ENCODE measurements at regions not wholly inside any gene's neighbourhood (a gene's known extent, or its start where the extent isn't known, plus 50 kb on each side); places are given as distances from the start of the nearest gene placed in this dataset.
"Not testable (repeated sequence)": the region's sequence is repeated elsewhere in the genome, so short reads cannot be mapped to it uniquely, and the experiment has no call there.

DNA sequence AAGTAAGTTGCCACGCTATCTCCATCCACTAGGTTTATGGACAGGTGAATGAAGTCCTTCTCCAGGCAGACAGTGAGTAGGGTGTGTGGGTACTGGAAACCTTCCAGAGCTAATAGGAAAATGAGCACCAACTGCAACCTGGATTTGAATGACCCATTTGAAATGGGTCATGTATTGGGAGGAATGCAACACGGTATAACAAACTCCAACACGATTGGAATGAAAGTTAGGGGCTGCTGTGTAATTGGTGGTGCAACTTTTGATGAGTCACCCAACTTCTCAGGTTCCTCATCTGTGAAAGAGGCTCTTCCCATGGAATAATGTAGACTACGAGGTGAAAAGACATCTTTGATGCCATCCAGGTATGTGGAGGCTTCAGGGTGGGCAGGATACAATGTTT lies 241.4 kb upstream of the PODXL start:
- DNase-seq (ENCODE audit: low read depth in 2 of 2) = no peak

DNA sequence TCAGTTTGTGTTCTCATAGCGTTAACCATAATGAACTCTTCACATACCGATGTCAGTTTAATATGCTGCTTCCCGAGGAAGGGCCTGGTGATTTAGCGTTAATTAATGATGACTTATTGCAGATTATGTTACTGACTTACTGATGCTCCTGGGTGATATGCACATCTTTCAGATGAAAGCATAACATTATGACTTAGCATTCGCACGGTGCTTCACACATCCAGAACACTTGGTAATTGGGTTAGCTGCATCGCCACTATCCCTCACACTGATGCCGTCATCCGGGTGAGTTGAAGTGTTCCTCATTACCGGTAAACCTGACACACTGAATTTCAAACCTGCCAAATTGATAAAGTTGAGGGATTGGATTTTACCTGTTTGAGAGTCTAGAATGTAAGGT lies 239.0 kb upstream of the PODXL start:
- no peak for DNase-seq (ENCODE audit: low read depth in 2 of 2)

DNA sequence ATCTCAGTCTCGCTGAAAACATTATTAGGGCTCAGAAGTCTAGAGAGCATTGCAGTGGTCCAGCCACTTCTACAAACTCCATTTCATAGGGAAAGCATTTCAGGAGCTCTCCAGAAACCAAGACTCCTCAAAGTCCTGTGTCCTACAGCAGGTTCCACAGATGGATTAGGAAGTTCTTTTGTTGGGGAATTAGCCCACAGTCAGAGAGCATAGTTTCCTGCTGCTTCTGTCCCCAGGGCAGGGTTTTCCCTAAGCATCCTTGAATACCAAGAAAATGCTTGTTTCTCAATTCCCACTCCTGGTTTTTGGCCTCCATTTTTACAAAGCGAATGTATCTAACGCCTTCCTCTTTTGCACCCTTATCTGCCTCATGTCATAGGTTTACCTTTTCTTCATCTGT lies 235.9 kb upstream of the PODXL start:
- no peak for DNase-seq (ENCODE audit: low read depth in 2 of 2)

- DNase-seq (ENCODE audit: low read depth in 2 of 2) = no peak
Observed at GRCh38 chr7:131787101-131787500, 230.7 kb upstream of the PODXL start.

DNA sequence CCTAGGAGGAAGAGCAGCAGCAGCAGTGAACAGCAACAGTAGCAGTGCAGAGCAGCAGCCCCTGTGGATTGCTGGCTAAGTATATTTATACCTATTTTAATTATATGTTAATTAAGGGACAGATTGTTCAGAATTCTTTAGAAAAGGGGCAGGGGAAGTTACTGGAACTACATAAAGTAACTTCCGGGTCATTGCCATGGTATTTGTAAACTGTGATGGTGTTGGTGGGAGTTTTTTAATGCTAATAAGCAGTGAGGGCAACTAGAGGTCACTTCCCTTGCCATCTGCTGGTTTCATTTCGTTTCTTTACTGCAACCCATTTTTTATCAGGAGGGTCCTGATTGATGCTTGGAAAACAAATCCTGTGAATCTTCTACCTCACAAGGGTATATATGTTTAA lies 229.8 kb upstream of the PODXL start:
- DNase-seq (ENCODE audit: low read depth in 2 of 2) = no peak

DNA sequence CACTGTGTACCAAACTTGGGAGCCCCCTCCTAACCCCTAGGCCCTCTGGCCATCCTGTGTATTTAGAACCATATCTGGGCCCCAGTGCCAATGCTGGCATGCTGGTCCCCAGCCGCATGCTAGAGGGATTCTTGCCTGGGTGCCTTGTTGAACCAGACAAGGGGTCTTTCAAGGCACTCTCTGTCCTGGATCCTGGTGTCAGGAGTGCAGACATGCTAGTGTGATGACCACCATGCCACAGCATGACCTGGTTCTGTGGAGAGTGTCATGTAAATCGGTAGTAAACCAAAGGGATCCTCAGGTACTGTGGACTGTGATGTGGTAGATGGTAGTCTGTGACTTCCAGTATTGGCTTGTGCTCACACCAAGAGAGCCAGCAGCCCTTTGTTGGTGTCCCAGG lies 222.2 kb upstream of the PODXL start:
- DNase-seq (ENCODE audit: low read depth in 2 of 2) = no peak

- no peak for DNase-seq (ENCODE audit: low read depth in 2 of 2)
Observed at GRCh38 chr7:131774419-131775220, 218.2 kb upstream of the PODXL start.

DNA sequence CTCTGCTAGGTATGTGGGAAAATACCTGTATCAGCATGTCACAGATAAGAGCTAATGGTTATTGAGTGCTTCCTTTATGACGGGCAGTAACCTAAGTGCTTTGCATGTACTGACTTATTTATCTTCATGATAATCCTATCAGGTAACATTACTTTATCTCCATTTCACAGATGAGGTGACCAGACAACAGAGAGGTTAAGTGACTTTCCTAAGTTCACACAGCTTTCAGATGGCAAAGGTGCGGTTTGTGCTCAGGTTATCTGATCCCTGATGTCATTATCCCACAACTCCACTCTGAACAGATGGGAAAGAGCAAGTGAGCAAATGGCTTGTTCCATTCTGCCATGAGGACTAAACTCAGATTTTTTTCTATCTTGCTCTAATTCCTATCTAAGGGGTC lies 217.0 kb upstream of the PODXL start:
- no peak for DNase-seq (ENCODE audit: low read depth in 2 of 2)

GRCh38 chr7:131769241-131769640 lies 212.8 kb upstream of the PODXL start:
- DNase-seq (ENCODE audit: low read depth in 2 of 2) = no peak

DNA sequence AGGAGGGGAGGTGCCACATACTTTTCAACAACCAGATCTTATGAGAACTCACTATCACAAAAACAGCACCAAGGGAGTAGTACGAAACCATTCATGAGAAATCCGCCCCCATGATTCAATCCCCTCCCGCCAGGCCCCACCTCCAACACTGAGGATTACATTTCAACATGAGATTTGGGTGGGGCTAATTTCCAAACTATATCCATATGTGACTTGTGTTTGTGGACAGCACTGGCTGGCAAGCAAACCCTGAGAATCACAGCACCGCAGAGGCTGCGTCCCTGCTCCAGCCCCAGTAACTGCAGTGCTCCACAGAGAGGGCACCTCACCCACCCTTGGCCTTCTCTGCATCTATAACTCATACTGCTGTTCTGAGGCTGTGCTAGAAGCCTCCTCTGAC lies 211.2 kb upstream of the PODXL start:
- DNase-seq (ENCODE audit: low read depth in 2 of 2) = no peak

- no peak for DNase-seq (ENCODE audit: low read depth in 2 of 2)
Observed at GRCh38 chr7:131765575-131765974, 209.1 kb upstream of the PODXL start.

- DNase-seq (ENCODE audit: low read depth in 2 of 2) = no peak
Observed at GRCh38 chr7:131764143-131764775, 207.8 kb upstream of the PODXL start.

GRCh38 chr7:131762753-131763152 lies 206.3 kb upstream of the PODXL start:
- DNase-seq (ENCODE audit: low read depth in 2 of 2) = no peak

- DNase-seq (ENCODE audit: low read depth in 2 of 2) = not testable (repeated sequence)
Observed at GRCh38 chr7:131755801-131756200, 199.4 kb upstream of the PODXL start.

DNA sequence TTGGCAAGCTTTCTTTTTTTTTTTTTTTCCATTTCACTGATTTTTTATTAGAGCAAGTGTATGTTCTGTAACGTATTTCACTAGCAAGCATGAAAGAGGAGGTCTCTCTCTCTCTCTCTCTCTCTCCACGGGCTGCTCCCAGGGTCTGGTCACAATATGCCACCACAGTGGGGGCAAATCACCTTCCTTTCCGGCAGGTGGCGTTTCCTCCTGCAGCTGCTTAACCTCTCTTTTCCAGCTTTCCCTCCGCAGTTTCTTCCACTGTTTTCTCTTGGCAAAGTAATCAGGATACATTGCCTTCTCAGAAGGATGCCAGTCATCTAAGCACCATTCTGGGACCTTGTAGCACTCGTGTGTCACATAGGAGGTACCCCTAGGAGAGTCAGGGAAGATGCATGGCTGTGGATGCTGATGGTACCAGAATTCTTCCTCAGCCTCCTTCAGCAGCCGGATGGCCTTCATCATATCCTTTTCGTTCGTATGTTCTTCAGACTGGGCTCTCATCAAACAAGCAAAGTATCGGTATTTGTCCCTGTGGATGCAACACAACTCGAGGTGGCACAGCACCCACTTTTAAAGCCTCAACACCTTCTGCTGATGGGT lies 197.3 kb upstream of the PODXL start:
- no peak for DNase-seq (ENCODE audit: low read depth in 2 of 2)

DNA sequence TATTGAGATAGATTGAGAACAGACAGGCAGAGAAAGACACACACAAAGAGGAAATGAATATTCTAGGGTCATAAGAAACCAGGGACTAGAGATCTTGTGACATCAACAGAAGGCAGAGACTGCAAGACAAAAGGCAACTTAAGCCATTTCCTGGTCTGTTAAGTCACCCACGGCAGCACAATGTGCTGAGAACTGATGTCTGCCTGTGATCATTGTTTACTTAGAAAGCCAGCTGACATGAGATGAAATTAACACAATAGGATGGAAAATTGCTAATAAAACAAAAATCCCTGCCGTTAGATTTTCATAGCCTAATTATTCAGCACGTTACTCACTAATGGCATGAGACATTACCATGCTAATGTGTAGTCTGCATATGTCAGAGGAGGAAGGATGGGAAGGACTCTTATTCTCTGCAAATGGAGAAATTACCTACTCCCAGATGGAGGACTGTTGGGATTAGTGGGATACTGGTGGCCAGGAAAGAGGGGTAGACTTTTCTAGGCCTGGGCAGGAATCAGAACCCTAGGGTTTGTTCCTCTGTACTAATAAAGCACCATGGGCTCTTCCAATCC lies 191.3 kb upstream of the PODXL start:
- DNase-seq (ENCODE audit: low read depth in 2 of 2) = no peak

GRCh38 chr7:131745390-131746248 lies 189.2 kb upstream of the PODXL start:
- no peak for DNase-seq (ENCODE audit: low read depth in 2 of 2)

DNA sequence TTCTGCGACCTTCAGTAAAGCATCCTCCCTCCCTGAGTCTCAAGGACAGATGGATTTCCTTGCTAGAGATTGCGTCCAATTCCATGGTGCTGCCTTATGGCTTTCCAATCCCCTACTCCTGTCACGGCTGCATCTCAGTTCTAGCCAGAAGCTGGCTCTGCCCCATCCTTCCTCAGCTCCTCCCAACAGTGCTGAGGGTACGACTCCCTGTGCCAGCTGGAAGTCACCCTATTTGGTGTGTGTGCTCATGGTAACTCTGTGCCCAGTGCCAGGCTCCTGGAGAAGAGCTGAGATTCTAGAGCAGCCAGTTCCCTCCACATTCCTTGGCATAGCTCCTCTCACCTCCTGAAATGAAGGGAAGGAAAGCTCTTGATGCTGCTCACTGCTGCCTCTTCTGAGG lies 185.0 kb upstream of the PODXL start:
- no peak for DNase-seq (ENCODE audit: low read depth in 2 of 2)

DNA sequence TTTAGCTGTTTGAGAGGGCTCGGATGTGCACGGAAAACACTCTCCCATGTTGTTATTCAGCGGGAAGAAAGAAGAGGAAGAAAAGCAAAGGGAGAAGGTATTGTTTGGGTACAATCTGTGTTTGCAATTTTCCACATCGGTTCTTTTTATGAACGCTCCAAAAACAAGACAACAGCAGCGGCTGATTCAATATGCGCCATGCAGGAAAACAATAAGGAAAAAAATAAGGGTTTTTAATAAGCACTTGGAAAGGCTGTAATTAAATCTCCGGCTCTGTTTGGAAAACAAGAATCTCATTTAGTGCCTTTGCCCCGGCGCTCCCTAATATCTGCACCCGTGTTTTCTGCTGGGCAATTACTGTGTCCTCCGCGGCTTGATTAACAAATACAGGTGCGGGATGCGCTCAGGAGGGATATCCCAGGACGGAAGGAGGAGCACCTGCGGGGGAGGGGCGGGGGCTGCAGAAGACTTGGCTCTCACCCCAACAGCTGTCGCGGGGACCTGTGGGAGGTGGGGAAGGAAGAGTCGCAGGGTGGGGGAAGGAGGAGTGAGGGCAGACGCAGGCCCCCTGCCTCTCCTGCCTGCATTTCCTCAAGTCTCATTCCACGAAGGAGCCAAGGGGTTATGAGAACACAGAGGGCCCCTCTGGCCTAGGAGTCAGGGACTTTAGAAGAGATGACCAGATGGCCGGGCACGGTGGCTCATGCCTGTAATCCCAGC lies 181.5 kb upstream of the PODXL start:
- no peak for DNase-seq (ENCODE audit: low read depth in 2 of 2)

- DNase-seq (ENCODE audit: low read depth in 2 of 2) = no peak
Observed at GRCh38 chr7:131735101-131735500, 178.7 kb upstream of the PODXL start.

GRCh38 chr7:131733604-131734003 lies 177.2 kb upstream of the PODXL start:
- DNase-seq (ENCODE audit: low read depth in 2 of 2) = no peak

All from stimulated activated CD8-positive, alpha-beta memory T cell treated with anti-CD3 and anti-CD28 coated beads, Interleukin-7, amount 100 ng/mL, for 1 hour (primary cell).